Tibial nerve (tissue), 4 donors: ENCODE measurements at regions not wholly inside any gene's neighbourhood (a gene's known extent, or its start where the extent isn't known, plus 50 kb on each side); places are given as distances from the start of the nearest gene placed in this dataset.

ENCODE experiments used
- DNase-seq, 2 donors: peaks; one replicate each; pipeline ENCODE4 v3.0.0-alpha.2; 2019; ENCODE audit warnings: low spot score in 2 of 2
- H3K27ac ChIP-seq, 4 donors: fragments of 200-600 bp; sonication (generic) in 3 of 4; one replicate each; pipeline ENCODE4 v1.5.1; 2017 to 2019; ENCODE audit warnings: mild to moderate bottlenecking in 1 of 4
- H3K27me3 ChIP-seq, 2 donors: fragments of 200-600 bp; sonication (generic) in 1 of 2; one replicate each; pipeline versions ENCODE4 v1.5.1 to v1.6.0; 2017 to 2019
- H3K36me3 ChIP-seq, 3 donors: fragments of 200-600 bp; sonication (generic); one replicate each; pipeline ENCODE4 v1.5.1; 2018 to 2019
- H3K4me1 ChIP-seq, 4 donors: fragments of 200-600 bp; sonication (generic) in 3 of 4; one replicate each; pipeline ENCODE4 v1.5.1; 2017 to 2019
- H3K4me3 ChIP-seq, 4 donors: fragments of 200-600 bp; sonication (generic) in 3 of 4; one replicate each; pipeline ENCODE4 v1.5.1; 2017 to 2019; ENCODE audit warnings: mild to moderate bottlenecking in 1 of 4, moderate library complexity in 1 of 4
- H3K9me3 ChIP-seq, 4 donors: fragments of 200-600 bp; sonication (generic) in 3 of 4; one replicate each; pipeline ENCODE4 v1.5.1; 2017 to 2019
- CTCF ChIP-seq, 5 experiments: fragments of 200-600 bp in 3 of 5; fragments of 450-650 bp in 2 of 5; sonication (generic) in 3 of 5; IDR thresholded peaks; one replicate each; pipeline ENCODE4 v1.5.1; 2016 to 2019; ENCODE audit warnings: antibody characterized with exemption in 5 of 5, mild to moderate bottlenecking in 3 of 5, moderate library complexity in 2 of 5
- EP300 ChIP-seq, 2 donors: sonication (generic); formaldehyde crosslinking; IDR thresholded peaks; one replicate each; pipeline ENCODE4 v1.6.1; 2017; ENCODE audit warnings: antibody characterized with exemption in 2 of 2, mild to moderate bottlenecking in 1 of 2
- POLR2A ChIP-seq, 2 donors: fragments of 450-650 bp; IDR thresholded peaks; one replicate each; pipeline ENCODE4 v1.6.1; 2017; ENCODE audit warnings: antibody characterized with exemption in 2 of 2, mild to moderate bottlenecking in 2 of 2, moderate library complexity in 2 of 2
- WGBS, 2 donors: methylation state at CpG; one replicate each; pipeline ENCODE4 v1.1.5; 2018; 5-methylcytosine and 5-hydroxymethylcytosine counted together

- no peaks in the 10 kb centered on the region for H3K4me1 ChIP-seq
- 77 to 83% methylated on average over 1 of the region's 1 CpG for WGBS, 2 donors
- TF ChIP-seq EP300 (IDR thresholded peaks at IDR 0.05) (no peak), POLR2A (IDR thresholded peaks at IDR 0.05) (no peak), CTCF (IDR thresholded peaks at IDR 0.05) (no peak)
- H3K27me3 ChIP-seq: no peaks in the 10 kb centered on the region
- no peaks in the 10 kb centered on the region for H3K36me3 ChIP-seq
- no peak for DNase-seq
- no peak overlapping the region for H3K4me3 ChIP-seq
- no peak overlapping the region for H3K27ac ChIP-seq
- no peaks in the 10 kb centered on the region for H3K9me3 ChIP-seq
These were observed 757.3 kb upstream of the PABPC4L start for GRCh38 chr4:134958862-134959261.

- 76 to 87% methylated on average over 1 of the region's 1 CpG for WGBS, 2 donors
- TF ChIP-seq CTCF (IDR thresholded peaks at IDR 0.05) (no peak), POLR2A (IDR thresholded peaks at IDR 0.05) (no peak), EP300 (IDR thresholded peaks at IDR 0.05) (no peak)
These were observed 753.5 kb upstream of the PABPC4L start for GRCh38 chr4:134955059-134955458.

DNA sequence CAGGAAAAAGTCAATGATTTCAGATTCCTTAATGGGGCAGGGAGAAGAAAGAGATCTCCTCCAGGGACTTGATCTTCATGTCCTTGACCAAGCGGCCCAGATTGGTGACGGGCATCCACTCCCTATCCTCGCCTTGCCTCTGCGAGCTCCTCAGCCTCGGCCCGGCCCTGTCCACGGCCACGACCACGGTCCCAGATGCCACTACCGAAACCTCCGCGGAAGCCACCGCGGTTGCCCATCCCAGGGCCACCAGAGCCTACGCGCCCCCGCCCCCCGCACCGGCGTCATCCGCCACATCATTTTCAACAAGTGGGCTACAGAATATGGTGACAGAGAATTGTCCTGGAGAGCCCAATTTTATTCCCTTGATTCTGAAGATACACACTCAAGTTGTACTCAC lies 751.2 kb upstream of the PABPC4L start:
- no peak overlapping the region for H3K4me3 ChIP-seq
- no peak for TF ChIP-seq EP300 (IDR thresholded peaks at IDR 0.05)
- TF ChIP-seq POLR2A (IDR thresholded peaks at IDR 0.05): no peak
- TF ChIP-seq CTCF (IDR thresholded peaks at IDR 0.05): no peak
- H3K27me3 ChIP-seq: no peaks in the 10 kb centered on the region
- H3K9me3 ChIP-seq: peaks cover 0 to 4% (median 0%) of the 10 kb centered on the region in 4 donors
- no peaks in the 10 kb centered on the region for H3K4me1 ChIP-seq
- no peak for DNase-seq
- 95 to 99% methylated on average over 21 of the region's 21 CpGs for WGBS, 2 donors
- no peaks in the 10 kb centered on the region for H3K36me3 ChIP-seq
- no peak overlapping the region for H3K27ac ChIP-seq

More at GRCh38 chr4:134955059-134955458, 753.5 kb upstream of the PABPC4L start:
- Histone ChIP-seq H3K27me3 (no peaks in the 10 kb centered on the region), H3K4me3 (no peak overlapping the region), H3K36me3 (no peaks in the 10 kb centered on the region), H3K27ac (no peak overlapping the region), H3K9me3 (peaks cover 0 to 4% (median 0%) of the 10 kb centered on the region in 4 donors), H3K4me1 (no peaks in the 10 kb centered on the region)
- DNase-seq: no peak

- no peak for DNase-seq
- TF ChIP-seq CTCF (IDR thresholded peaks at IDR 0.05) (no peak), POLR2A (IDR thresholded peaks at IDR 0.05) (no peak), EP300 (IDR thresholded peaks at IDR 0.05) (no peak)
- H3K36me3 ChIP-seq: no peaks in the 10 kb centered on the region
- H3K4me3 ChIP-seq: no peak overlapping the region
- no peak overlapping the region for H3K27ac ChIP-seq
- no peaks in the 10 kb centered on the region for H3K4me1 ChIP-seq
- peaks cover 0 to 4% (median 0%) of the 10 kb centered on the region in 4 donors for H3K9me3 ChIP-seq
- no peaks in the 10 kb centered on the region for H3K27me3 ChIP-seq
- 90 to 96% methylated on average over 9 to 13 of the region's 13 CpGs for WGBS, 2 donors
These were observed 750.7 kb upstream of the PABPC4L start for GRCh38 chr4:134952305-134952704.

DNA sequence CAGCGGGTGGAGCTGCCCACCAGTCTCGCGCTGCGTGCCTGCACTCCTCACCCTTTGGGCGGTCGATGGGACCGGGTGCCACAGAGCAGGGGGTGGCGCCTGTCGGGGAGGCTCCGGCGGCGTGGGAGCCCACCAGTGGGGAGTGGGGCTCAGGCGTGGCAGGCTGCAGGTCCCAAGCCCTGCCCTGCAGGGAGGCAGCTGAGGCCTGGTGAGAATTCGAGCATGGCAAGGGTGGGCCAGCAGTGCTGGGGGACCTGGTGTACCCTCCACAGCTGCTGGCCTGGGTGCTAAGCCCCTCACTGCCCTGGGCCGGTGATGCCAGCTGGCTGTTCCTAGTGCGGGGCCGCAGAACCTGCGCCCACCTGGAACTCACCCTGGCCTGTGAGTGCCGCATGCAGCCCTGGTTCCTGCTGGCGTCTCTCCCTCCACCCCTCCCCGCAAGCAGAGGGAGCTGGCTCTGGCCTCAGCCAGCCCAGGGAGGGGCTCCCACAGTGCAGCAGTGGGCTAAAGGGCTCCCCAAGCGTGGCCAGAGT lies 746.6 kb upstream of the PABPC4L start:
- no peaks in the 10 kb centered on the region for H3K36me3 ChIP-seq
- no peak for DNase-seq
- no peaks in the 10 kb centered on the region for H3K27me3 ChIP-seq
- 85 to 92% methylated on average over 12 to 22 of the region's 22 CpGs for WGBS, 2 donors
- no peaks in the 10 kb centered on the region for H3K4me1 ChIP-seq
- TF ChIP-seq EP300 (IDR thresholded peaks at IDR 0.05): no peak
- H3K9me3 ChIP-seq: peaks cover 0 to 4% (median 0%) of the 10 kb centered on the region in 4 donors
- no peak overlapping the region for H3K4me3 ChIP-seq
- H3K27ac ChIP-seq: no peak overlapping the region

GRCh38 chr4:134944115-134944514 lies 742.5 kb upstream of the PABPC4L start:
- WGBS, 2 donors: 96 to 98% methylated on average over 21 of the region's 21 CpGs

More at GRCh38 chr4:134944115-134944514, 742.5 kb upstream of the PABPC4L start:
- Histone ChIP-seq H3K4me3 (no peak overlapping the region), H3K27me3 (no peaks in the 10 kb centered on the region), H3K9me3 (no peaks in the 10 kb centered on the region), H3K36me3 (no peaks in the 10 kb centered on the region), H3K27ac (no peak overlapping the region), H3K4me1 (no peaks in the 10 kb centered on the region)
- no peak for DNase-seq
- no peak for TF ChIP-seq POLR2A (IDR thresholded peaks at IDR 0.05)
- TF ChIP-seq EP300 (IDR thresholded peaks at IDR 0.05): no peak
- no peak for TF ChIP-seq CTCF (IDR thresholded peaks at IDR 0.05)
